ENCODE measurements at regions not wholly inside any gene's neighbourhood (a gene's known extent, or its start where the extent isn't known, plus 50 kb on each side); places are given as distances from the start of the nearest gene placed in this dataset.
"Not testable (repeated sequence)": the region's sequence is repeated elsewhere in the genome, so short reads cannot be mapped to it uniquely, and the experiment has no call there.

DNA sequence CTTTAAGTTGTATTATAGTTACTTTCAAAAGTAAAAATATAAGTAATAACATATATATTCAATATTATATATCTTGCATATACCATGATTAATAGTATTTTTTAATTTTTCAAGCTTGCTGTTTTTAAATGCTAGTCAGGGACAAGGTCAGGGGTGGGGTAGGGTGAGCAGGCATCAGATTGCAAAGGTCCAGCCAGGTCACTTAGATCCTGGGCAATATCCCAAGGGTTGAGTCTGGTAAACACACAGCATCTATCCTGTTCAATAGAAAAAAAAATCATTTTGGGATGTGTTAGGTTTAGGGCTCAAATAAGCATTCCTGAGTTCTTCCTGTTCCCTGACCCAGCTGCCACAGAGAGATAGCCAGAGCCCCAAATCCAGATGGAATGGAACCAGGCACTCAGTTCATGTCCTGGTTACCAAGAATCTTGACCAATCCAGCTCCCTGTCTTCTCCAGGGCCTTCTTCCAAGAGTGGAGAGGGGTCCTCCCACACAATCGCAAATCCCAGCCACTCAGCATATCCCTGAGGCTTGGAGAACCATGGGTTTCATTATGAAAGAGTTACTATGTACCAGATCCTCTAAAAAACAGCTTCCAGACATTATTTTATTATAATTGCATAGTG lies 134.9 kb upstream of the TOP1 start:
- DNase-seq (ENCODE audit: low spot score) = no peak

GRCh38 chr20:40894237-40894630 lies 134.4 kb upstream of the TOP1 start:
- DNase-seq (ENCODE audit: low spot score) = no peak

DNA sequence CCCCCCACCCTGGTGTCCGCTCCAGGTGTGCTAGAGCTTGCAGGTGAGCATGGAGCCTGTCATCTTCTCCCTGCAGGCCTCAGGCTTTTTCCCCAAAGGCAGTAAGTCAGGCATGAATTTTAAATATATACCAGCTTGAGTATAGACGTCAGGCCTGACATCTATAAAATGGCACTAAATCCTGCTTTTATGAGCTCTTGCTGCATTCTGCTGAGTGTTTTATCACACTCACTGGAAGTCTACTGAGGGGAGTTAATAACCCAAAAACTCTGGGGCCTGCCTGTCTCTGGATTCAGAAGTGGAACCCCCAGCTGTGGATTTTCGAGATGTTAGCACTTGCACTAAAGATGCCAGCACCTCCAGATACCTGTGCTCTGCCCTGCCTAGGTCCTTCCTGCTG lies 133.4 kb upstream of the TOP1 start:
- no peak for DNase-seq (ENCODE audit: low spot score)

GRCh38 chr20:40896814-40897700 lies 131.6 kb upstream of the TOP1 start:
- DNase-seq (ENCODE audit: low spot score) = no peak

DNA sequence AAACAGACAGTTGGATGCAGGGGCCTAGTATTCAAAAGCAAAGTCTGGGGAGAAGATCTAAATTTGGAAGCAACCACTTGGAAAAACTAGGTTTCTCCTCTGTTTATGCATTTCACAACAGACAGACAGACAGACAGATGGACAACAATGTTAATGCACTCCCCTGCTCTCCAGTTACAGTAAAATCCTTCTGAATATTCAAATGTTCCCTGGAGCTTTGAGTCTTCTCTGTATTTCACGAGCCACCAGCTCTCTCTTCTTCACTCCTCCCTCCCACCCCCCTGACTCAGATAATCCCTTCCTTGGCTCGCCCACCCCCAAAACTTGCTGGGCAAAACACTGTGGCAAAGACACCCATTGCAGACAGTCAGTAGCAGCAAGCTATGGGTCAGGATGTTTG lies 129.3 kb upstream of the TOP1 start:
- no peak for DNase-seq (ENCODE audit: low spot score)

DNA sequence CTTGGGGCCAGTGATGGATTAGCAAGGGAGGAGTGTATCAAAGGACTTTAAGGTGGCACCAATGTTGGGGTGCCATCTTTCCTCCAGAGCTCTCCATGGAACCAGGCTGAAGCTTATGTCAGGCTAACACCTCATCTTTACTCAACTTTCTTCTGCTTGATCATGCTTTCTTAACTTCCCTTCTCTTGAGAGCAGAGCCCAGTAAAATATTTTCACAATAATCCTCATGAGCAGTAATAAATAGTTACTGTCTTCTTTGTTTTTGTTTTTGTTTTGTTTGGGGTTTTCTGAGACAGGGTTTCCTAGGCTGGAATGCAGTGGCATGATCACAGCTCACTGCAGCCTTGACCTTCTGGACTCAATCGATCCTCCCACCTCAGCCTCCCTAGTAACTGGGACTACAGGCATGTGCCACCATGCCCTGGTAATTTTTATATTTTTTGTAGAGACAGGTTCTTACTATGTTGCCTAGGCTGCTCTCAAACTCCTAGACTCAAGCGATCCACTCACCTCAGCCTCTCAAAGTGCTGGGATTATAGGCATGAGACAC lies 127.9 kb upstream of the TOP1 start:
- no peak for DNase-seq (ENCODE audit: low spot score)

GRCh38 chr20:40902661-40903060 lies 126.0 kb upstream of the TOP1 start:
- no peak for DNase-seq (ENCODE audit: low spot score)

DNA sequence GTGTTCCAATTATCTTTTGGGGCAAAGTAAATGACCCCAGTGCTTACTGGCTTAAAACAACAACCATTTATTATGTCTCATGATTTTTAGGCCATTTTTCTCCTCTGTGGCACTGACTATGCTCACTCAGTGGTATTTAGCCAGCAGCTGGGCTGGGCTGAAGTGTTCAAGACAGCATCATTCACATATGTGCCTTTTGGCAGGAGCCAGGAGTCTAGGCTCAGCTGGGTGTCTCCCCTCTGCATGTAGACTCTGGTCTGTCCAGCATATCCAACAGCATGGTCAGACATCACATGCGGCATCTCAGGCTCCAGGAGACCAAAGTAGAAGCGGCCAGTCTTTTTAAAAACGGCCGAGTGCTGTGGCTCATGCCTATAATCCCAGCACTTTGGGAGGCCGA lies 120.3 kb upstream of the TOP1 start:
- no peak for DNase-seq (ENCODE audit: low spot score)

DNA sequence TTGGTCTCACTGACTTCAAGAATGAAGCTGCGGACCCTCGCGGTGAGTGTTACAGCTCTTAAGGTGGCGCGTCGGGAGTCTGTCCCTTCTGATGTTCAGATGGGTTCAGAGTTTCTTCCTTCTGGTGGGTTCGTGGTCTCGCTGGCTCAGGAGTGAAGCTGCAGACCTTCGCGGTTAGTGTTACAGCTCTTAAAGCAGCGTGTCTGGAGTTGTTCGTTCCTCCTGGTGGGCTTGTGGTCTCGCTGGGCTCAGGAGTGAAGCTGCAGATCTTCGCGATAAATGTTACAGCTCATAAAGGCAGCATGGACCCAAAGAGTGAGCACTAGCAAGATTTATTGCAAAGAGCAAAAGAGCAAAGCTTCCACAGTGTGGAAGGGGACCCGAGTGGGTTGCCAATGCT lies 119.1 kb upstream of the TOP1 start:
- not testable (repeated sequence) for DNase-seq (ENCODE audit: low spot score)

DNA sequence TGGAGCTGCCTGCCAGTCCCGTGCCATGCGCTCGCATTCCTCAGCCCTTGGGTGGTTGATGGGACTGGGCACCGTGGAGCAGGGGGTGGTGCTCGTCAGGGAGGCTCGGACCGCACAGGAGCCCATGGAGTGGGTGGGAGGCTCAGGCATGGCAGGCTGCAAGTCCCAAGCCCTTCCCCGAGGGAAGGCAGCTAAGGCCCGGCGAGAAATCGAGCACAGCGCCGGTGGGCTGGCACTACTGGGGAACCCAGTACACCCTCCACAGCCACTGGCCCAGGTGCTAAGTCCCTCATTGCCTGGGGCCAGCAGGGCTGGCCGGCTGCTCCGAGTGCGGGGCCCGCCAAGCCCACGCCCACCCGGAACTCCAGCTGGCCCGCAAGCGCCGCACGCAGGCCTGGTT lies 118.2 kb upstream of the TOP1 start:
- DNase-seq (ENCODE audit: low spot score) = not testable (repeated sequence)

DNA sequence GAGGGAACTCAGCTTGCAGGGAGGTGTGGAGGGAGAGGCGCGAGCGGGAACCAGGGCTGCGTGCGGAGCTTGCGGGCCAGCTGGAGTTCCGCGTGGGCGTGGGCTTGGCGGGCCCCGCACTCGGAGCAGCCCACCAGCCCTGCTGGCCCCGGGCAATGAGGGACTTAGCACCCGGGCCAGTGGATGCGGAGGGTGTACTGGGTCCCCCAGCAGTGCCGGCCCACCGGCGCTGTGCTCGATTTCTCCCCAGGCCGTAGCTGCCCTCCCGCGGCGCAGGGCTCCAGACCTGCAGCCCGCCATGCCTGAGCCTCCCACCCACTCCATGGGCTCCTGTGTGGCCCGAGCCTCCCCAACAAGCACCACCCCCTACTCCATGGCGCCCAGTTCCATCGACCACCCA lies 117.5 kb upstream of the TOP1 start:
- not testable (repeated sequence) for DNase-seq (ENCODE audit: low spot score)

DNA sequence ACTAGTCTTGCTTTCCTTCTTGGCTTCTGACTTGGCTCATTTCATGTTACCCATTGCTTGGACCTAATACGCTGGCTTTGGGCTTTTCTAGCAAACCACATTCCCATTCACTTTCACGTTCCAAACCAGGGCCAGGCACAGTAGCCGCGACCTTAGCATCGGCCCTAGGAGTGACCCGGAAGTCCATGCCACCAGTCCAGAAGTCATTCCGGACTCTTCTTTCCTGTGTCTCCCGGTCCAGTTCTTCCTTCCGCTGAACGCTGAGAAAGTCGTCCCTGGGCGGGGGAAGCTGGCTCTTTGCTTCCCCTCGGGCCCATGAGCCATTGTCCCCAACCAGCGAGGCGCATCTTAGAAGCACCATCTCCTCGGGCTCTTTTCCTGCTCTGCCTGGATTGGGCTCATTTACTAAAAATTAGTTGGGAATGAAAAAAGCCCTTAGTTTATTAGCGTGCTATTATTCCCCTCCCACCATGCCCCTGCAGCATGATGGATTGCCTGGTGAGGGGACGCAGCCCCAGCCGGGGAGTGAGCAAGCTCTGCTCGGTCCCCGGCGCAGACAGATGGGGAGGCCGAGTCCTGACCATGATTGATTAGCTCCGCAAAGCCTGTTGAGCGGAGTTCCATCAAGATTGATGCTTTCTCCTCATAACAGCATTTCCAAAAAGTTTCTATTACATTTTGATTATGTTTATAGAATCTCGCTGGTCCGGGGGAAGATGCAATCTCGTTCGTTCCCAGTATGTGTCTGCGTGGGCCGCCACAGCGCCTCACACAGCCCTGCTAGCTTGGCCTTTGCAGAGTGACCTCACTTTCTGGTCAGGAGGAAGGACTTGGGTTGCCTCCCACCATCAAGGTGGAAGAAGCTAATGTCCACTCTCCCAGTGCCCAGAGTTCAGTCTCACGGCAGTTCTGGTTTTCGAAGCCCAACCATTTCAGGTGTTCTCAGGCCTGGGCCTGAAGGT lies 115.1 kb upstream of the TOP1 start:
- no peak for DNase-seq (ENCODE audit: low spot score)

DNA sequence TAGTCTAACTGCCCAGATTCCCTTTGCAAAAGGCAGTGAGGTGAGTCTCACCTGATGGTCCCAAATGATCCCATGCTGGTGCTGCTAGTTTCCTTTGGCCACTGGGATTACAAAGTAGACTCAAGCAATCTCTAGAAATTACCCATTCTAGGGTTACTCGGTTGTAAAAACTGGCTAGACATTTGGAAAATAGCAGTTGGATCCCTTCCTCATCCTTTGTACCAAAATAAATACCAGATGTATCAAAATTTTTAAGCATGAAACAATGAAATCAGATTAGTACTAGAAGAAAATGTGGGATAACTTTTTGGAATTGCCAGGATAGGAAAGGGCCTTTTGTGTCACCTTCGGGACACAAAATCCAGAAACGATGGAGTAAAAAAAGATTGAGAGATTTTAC lies 112.9 kb upstream of the TOP1 start:
- DNase-seq (ENCODE audit: low spot score) = no peak

DNA sequence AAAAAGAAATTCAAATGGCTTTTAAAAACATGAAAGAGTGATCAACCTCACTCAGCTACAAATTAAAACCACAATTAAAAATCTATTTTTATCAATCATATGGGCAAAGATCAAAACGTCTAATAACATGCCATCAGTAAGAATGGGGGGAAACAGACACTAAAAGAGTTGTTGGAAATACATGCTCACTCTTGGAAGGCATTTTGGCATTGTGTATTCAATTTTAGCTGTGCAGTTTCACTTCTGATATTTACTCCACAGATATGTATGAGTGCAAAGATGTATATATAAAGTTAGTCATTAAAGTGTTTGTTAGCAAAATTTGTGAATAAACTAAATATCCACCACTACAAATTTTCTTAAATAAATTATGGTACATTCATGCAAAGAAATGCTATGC lies 112.3 kb upstream of the TOP1 start:
- DNase-seq (ENCODE audit: low spot score) = no peak

DNA sequence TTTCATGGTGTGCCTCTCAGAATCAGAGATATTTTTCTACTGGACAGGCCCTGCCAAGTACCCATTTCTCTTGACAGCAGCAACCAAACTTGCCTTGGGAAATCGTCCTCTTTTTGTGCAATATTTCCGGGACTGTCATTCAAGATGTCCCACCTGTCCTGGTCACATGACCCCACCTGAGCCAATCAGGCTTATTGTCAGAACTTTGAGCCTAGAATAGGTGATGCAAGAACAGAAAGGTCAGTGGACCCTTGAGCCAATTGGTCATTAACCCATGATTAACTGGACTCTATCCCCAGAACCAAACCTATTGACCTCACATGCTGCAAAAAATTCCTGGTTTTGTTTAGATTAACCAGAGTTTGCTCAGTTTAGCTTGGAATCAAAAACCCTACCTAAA lies 108.3 kb upstream of the TOP1 start:
- DNase-seq (ENCODE audit: low spot score) = no peak

- no peak for DNase-seq (ENCODE audit: low spot score)
These were observed 105.8 kb upstream of the TOP1 start for GRCh38 chr20:40922865-40923264.

GRCh38 chr20:40925829-40926510 lies 102.7 kb upstream of the TOP1 start:
- DNase-seq (ENCODE audit: low spot score) = no peak

DNA sequence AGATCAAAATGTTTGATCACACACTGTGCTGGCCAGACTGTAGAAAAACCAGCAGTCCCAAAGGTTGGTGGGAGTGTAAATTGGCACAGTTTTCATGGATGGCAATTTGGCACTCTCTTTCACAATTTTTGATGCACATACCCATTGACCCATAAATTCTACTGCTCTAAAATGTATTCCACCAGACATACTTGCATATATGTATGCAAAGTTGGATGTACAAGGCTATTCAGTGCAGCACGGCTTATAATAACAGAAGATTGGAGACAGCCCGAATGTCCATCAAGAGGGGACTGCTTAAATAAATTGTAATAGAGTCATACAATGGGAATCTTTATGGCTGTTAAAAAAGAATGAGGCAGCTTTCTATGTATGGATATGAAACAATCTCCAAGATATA lies 101.7 kb upstream of the TOP1 start:
- no peak for DNase-seq (ENCODE audit: low spot score)

DNA sequence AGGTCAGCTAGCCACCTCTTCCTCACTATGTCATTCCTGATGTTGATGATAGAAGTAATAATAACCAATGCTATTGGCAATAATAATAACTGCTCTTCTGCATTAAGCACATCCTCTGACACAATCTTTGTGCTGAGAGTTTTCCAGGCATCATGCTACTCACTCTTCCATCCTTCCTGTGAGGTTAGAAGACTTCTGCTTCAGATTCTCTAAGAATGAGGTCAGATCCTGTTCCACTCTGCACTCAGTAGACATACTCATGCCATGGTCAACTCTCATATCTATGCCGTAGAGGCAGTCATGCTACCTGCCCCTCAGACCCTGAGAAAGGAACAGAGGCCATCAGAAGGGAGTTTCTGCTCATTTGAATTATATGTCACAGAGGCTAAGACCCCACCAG lies 98.1 kb upstream of the TOP1 start:
- no peak for DNase-seq (ENCODE audit: low spot score)

GRCh38 chr20:40931410-40932044 lies 97.1 kb upstream of the TOP1 start:
- no peak for DNase-seq (ENCODE audit: low spot score)

DNA sequence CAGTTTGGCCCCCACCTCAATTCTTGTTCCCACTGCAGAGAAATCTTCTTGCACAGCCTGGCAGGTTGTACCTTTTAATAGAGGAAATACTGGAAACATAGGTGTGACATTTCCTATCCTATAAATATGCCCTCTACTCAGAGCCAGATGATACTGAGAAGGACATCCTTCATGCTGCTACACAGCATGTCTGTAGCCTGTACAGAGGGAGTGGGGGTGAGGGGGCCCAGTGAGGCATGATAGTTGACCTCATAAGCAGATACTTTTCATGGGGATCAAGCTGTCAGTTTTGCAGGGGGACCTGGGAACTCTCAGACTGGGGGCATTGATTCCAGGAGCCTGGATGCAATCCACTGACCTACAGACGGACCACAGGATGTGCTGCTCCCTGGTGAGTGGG lies 96.2 kb upstream of the TOP1 start:
- DNase-seq (ENCODE audit: low spot score) = no peak

Measured in ecto neural progenitor cell (in vitro differentiated cells).